Activated naive CD8-positive, alpha-beta T cell treated with anti-CD3 and anti-CD28 coated beads, Interleukin-2, amount 50 U/mL, for 24 hours (primary cell): ENCODE measurements at regions not wholly inside any gene's neighbourhood (a gene's known extent, or its start where the extent isn't known, plus 50 kb on each side); places are given as distances from the start of the nearest gene placed in this dataset.

Experiments
- ATAC-seq: fragments of 150-1000 bp; cut with Tn5 transposase; one replicate; pipeline ENCODE4 v1.10.0; 2021
- DNase-seq: peaks from one replicate; pipeline ENCODE4 v3.0.0; 2021
- H3K27ac Mint-ChIP-seq: one replicate; pipeline ENCODE4 v1.8.0; 2021; ENCODE audit warnings: mild to moderate bottlenecking, mixed read lengths
- H3K27me3 Mint-ChIP-seq: one replicate; pipeline ENCODE4 v1.8.0; 2021; ENCODE audit warnings: mixed read lengths
- H3K36me3 Mint-ChIP-seq: one replicate; pipeline ENCODE4 v1.8.0; 2021; ENCODE audit warnings: low read depth, mixed read lengths
- H3K4me1 Mint-ChIP-seq: one replicate; pipeline ENCODE4 v1.8.0; 2021; ENCODE audit warnings: mixed read lengths
- H3K4me3 Mint-ChIP-seq: one replicate; pipeline ENCODE4 v1.8.0; 2021; ENCODE audit warnings: mild to moderate bottlenecking, moderate library complexity, mixed read lengths
- H3K9me3 Mint-ChIP-seq: one replicate; pipeline ENCODE4 v1.8.0; 2021; ENCODE audit warnings: mixed read lengths

GRCh38 chr6:71473926-71474325 lies 185.3 kb downstream of the OGFRL1 start:
- no peak for ATAC-seq
- no peak for DNase-seq
- Mint-ChIP-seq H3K4me3 (no peak overlapping the region), H3K27ac (no peak overlapping the region), H3K9me3 (no peaks in the 10 kb centered on the region), H3K4me1 (no peaks in the 10 kb centered on the region), H3K27me3 (peaks cover 10% of the 10 kb centered on the region), H3K36me3 (no peaks in the 10 kb centered on the region)

- H3K36me3 Mint-ChIP-seq: no peaks in the 10 kb centered on the region
- ATAC-seq (no peak), DNase-seq (no peak)
- H3K4me1 Mint-ChIP-seq: no peaks in the 10 kb centered on the region
- no peaks in the 10 kb centered on the region for H3K9me3 Mint-ChIP-seq
- no peak overlapping the region for H3K4me3 Mint-ChIP-seq
- H3K27me3 Mint-ChIP-seq: peaks cover 9% of the 10 kb centered on the region
- no peak overlapping the region for H3K27ac Mint-ChIP-seq
These were observed 186.3 kb downstream of the OGFRL1 start for GRCh38 chr6:71474942-71475341.

GRCh38 chr6:71476371-71476770 lies 187.8 kb downstream of the OGFRL1 start:
- no peaks in the 10 kb centered on the region for H3K4me1 Mint-ChIP-seq

GRCh38 chr6:71476872-71477271 lies 188.3 kb downstream of the OGFRL1 start:
- Mint-ChIP-seq H3K9me3 (no peaks in the 10 kb centered on the region), H3K4me1 (no peaks in the 10 kb centered on the region), H3K36me3 (no peaks in the 10 kb centered on the region), H3K27me3 (peaks cover 7% of the 10 kb centered on the region), H3K4me3 (no peak overlapping the region), H3K27ac (no peak overlapping the region)
- no peak for ATAC-seq
- no peak for DNase-seq

More at GRCh38 chr6:71476371-71476770, 187.8 kb downstream of the OGFRL1 start:
- H3K4me3 Mint-ChIP-seq: no peak overlapping the region
- no peaks in the 10 kb centered on the region for H3K9me3 Mint-ChIP-seq
- peaks cover 7% of the 10 kb centered on the region for H3K27me3 Mint-ChIP-seq
- no peak overlapping the region for H3K27ac Mint-ChIP-seq
- no peaks in the 10 kb centered on the region for H3K36me3 Mint-ChIP-seq
- DNase-seq: no peak
- ATAC-seq: no peak

- peaks cover under 1% of the 10 kb centered on the region for H3K27me3 Mint-ChIP-seq
- no peaks in the 10 kb centered on the region for H3K9me3 Mint-ChIP-seq
- ATAC-seq (no peak), DNase-seq (no peak)
- H3K27ac Mint-ChIP-seq: no peak overlapping the region
- H3K36me3 Mint-ChIP-seq: no peaks in the 10 kb centered on the region
- no peaks in the 10 kb centered on the region for H3K4me1 Mint-ChIP-seq
- H3K4me3 Mint-ChIP-seq: no peak overlapping the region
These were observed 190.4 kb downstream of the OGFRL1 start for GRCh38 chr6:71478834-71479541.

GRCh38 chr6:71480577-71480976 lies 192.0 kb downstream of the OGFRL1 start:
- H3K4me3 Mint-ChIP-seq: no peak overlapping the region
- ATAC-seq: no peak
- H3K27ac Mint-ChIP-seq: no peak overlapping the region

GRCh38 chr6:71481011-71481410 lies 192.4 kb downstream of the OGFRL1 start:
- H3K4me3 Mint-ChIP-seq: no peak overlapping the region
- no peaks in the 10 kb centered on the region for H3K9me3 Mint-ChIP-seq
- ATAC-seq: no peak
- peaks cover 4% of the 10 kb centered on the region for H3K27me3 Mint-ChIP-seq
- no peak for DNase-seq
- no peak overlapping the region for H3K27ac Mint-ChIP-seq
- H3K4me1 Mint-ChIP-seq: no peaks in the 10 kb centered on the region
- H3K36me3 Mint-ChIP-seq: no peaks in the 10 kb centered on the region

More at GRCh38 chr6:71480577-71480976, 192.0 kb downstream of the OGFRL1 start:
- peaks cover 3% of the 10 kb centered on the region for H3K27me3 Mint-ChIP-seq
- H3K36me3 Mint-ChIP-seq: no peaks in the 10 kb centered on the region
- no peaks in the 10 kb centered on the region for H3K9me3 Mint-ChIP-seq
- no peak for DNase-seq
- H3K4me1 Mint-ChIP-seq: no peaks in the 10 kb centered on the region

GRCh38 chr6:71481801-71482200 lies 193.2 kb downstream of the OGFRL1 start:
- Mint-ChIP-seq H3K9me3 (no peaks in the 10 kb centered on the region), H3K27me3 (peaks cover 4% of the 10 kb centered on the region), H3K4me3 (no peak overlapping the region), H3K27ac (no peak overlapping the region), H3K4me1 (no peaks in the 10 kb centered on the region), H3K36me3 (no peaks in the 10 kb centered on the region)
- DNase-seq (no peak), ATAC-seq (no peak)

GRCh38 chr6:71482742-71483141 lies 194.1 kb downstream of the OGFRL1 start:
- Mint-ChIP-seq H3K9me3 (no peaks in the 10 kb centered on the region), H3K27ac (no peak overlapping the region), H3K4me3 (no peak overlapping the region), H3K4me1 (no peaks in the 10 kb centered on the region), H3K27me3 (peaks cover 4% of the 10 kb centered on the region), H3K36me3 (no peaks in the 10 kb centered on the region)
- no peak for ATAC-seq
- no peak for DNase-seq

- DNase-seq: no peak
- no peak for ATAC-seq
- H3K27me3 Mint-ChIP-seq: peaks cover 4% of the 10 kb centered on the region
- H3K4me1 Mint-ChIP-seq: no peaks in the 10 kb centered on the region
- no peak overlapping the region for H3K4me3 Mint-ChIP-seq
- H3K27ac Mint-ChIP-seq: no peak overlapping the region
- H3K9me3 Mint-ChIP-seq: no peaks in the 10 kb centered on the region
- no peaks in the 10 kb centered on the region for H3K36me3 Mint-ChIP-seq
These were observed 197.8 kb downstream of the OGFRL1 start for GRCh38 chr6:71486461-71486860.

- Mint-ChIP-seq H3K9me3 (no peaks in the 10 kb centered on the region), H3K4me1 (no peaks in the 10 kb centered on the region), H3K27me3 (peaks cover 4% of the 10 kb centered on the region), H3K36me3 (no peaks in the 10 kb centered on the region), H3K27ac (no peak overlapping the region), H3K4me3 (no peak overlapping the region)
- DNase-seq: no peak
- ATAC-seq: no peak
These were observed 199.6 kb downstream of the OGFRL1 start for GRCh38 chr6:71488186-71488585.

GRCh38 chr6:71489736-71490135 lies 201.1 kb downstream of the OGFRL1 start:
- ATAC-seq: no peak
- Mint-ChIP-seq H3K4me3 (no peak overlapping the region), H3K4me1 (no peaks in the 10 kb centered on the region), H3K27ac (no peak overlapping the region), H3K27me3 (peaks cover 1% of the 10 kb centered on the region), H3K9me3 (no peaks in the 10 kb centered on the region), H3K36me3 (no peaks in the 10 kb centered on the region)
- DNase-seq: no peak

GRCh38 chr6:71490876-71491275 lies 202.3 kb downstream of the OGFRL1 start:
- DNase-seq: no peak
- no peak for ATAC-seq
- Mint-ChIP-seq H3K36me3 (no peaks in the 10 kb centered on the region), H3K9me3 (no peaks in the 10 kb centered on the region), H3K27me3 (no peaks in the 10 kb centered on the region), H3K27ac (no peak overlapping the region), H3K4me3 (no peak overlapping the region), H3K4me1 (peaks cover 1% of the 10 kb centered on the region)

- Mint-ChIP-seq H3K4me3 (no peak overlapping the region), H3K9me3 (no peaks in the 10 kb centered on the region), H3K27me3 (peaks cover 3% of the 10 kb centered on the region), H3K36me3 (no peaks in the 10 kb centered on the region), H3K27ac (no peak overlapping the region), H3K4me1 (peaks cover 10% of the 10 kb centered on the region)
- no peak for DNase-seq
- no peak for ATAC-seq
These were observed 203.2 kb downstream of the OGFRL1 start for GRCh38 chr6:71491844-71492243.

GRCh38 chr6:71492668-71493067 lies 204.1 kb downstream of the OGFRL1 start:
- Mint-ChIP-seq H3K4me1 (peaks cover 10% of the 10 kb centered on the region), H3K27ac (no peak overlapping the region), H3K4me3 (no peak overlapping the region), H3K36me3 (no peaks in the 10 kb centered on the region), H3K27me3 (peaks cover 3% of the 10 kb centered on the region), H3K9me3 (no peaks in the 10 kb centered on the region)
- DNase-seq (no peak), ATAC-seq (no peak)
